IMR-90 (cell line): ENCODE measurements at regions not wholly inside any gene's neighbourhood (a gene's known extent, or its start where the extent isn't known, plus 50 kb on each side); places are given as distances from the start of the nearest gene placed in this dataset.

Experiments
- ATAC-seq: fragments of 200-7000 bp; cut with Tn5 transposase; 2 replicates; pipeline ENCODE4 v1.9.1; 2020; ENCODE audit warnings: low read depth, mild to moderate bottlenecking, moderate library complexity
- BruUV-seq: library from RNA; stranded (reverse); fragments of 400-500 nt; replicated peaks from 2 replicates; lab custom pipeline; 2021; lab: Mats Ljungman, UMichigan
- CTCF ChIA-PET: fragments of 300-600 bp; formaldehyde crosslinking; extraction: SDS; loops from one replicate; lab custom pipeline; 2021; ENCODE audit warnings: antibody characterized with exemption; lab: Yijun Ruan, JAX
- POLR2A ChIA-PET: fragments of 300-600 bp; sonication (Branson Sonifier 250); formaldehyde crosslinking; loops from one replicate; lab custom pipeline; 2022; ENCODE audit warnings: antibody characterized with exemption; ENCODE audit not compliant: unreplicated experiment; lab: Charles Lee
- DNase-seq: peaks from one replicate; pipeline ENCODE4 v3.0.0; 2013
- H2AFZ ChIP-seq: replicated peaks from 2 replicates; pipeline ENCODE3; 2013; ENCODE audit warnings: low read length, mild to moderate bottlenecking; ENCODE audit not compliant: poor library complexity
- H2AK5ac ChIP-seq: 2 replicates; pipeline ENCODE4 v1.6.1; 2013; ENCODE audit warnings: low read depth, low read length, inconsistent platforms
- H2AK9ac ChIP-seq: replicated peaks from 2 replicates; pipeline ENCODE3; 2013; ENCODE audit warnings: mild to moderate bottlenecking, low read depth, low read length, moderate library complexity; ENCODE audit not compliant: poor library complexity
- H2BK120ac ChIP-seq: 2 replicates; pipeline ENCODE4 v1.6.1; 2013; ENCODE audit warnings: low read depth, low read length, inconsistent platforms
- H2BK15ac ChIP-seq: 3 replicates; pipeline ENCODE4 v1.6.1; 2013; ENCODE audit warnings: low read depth, low read length, inconsistent platforms
- H2BK20ac ChIP-seq: 2 replicates; pipeline ENCODE4 v1.6.1; 2013; ENCODE audit warnings: low read depth, mild to moderate bottlenecking, inconsistent platforms, low read length, moderate library complexity
- H2BK5ac ChIP-seq: 2 replicates; pipeline ENCODE4 v1.6.1; 2013; ENCODE audit warnings: mild to moderate bottlenecking, low read depth, low read length, inconsistent platforms; ENCODE audit not compliant: poor library complexity, severe bottlenecking
- H3K14ac ChIP-seq: replicated peaks from 2 replicates; pipeline ENCODE4 v1.6.1; 2013; ENCODE audit warnings: low read depth, low read length, inconsistent platforms
- H3K18ac ChIP-seq: 2 replicates; pipeline ENCODE4 v1.6.1; 2013; ENCODE audit warnings: low read depth, low read length, control low read depth
- H3K23ac ChIP-seq: 2 replicates; pipeline ENCODE4 v1.6.1; 2013; ENCODE audit warnings: low read depth, low read length, inconsistent platforms
- H3K27ac ChIP-seq: 2 replicates; pipeline ENCODE4 v1.5.1; 2013; ENCODE audit warnings: mild to moderate bottlenecking, control low read depth, low read length; ENCODE audit not compliant: insufficient read depth
- H3K27me3 ChIP-seq: 2 replicates; pipeline ENCODE4 v1.6.1; 2013; ENCODE audit warnings: low read length; ENCODE audit not compliant: control insufficient read depth, insufficient read depth
- H3K36me3 ChIP-seq: 2 replicates; pipeline ENCODE4 v1.6.1; 2013; ENCODE audit warnings: low read length, mixed read lengths; ENCODE audit not compliant: control insufficient read depth, insufficient read depth
- H3K4ac ChIP-seq: 2 replicates; pipeline ENCODE4 v1.6.1; 2013; ENCODE audit warnings: low read depth, low read length, inconsistent platforms
- H3K4me1 ChIP-seq: 2 replicates; pipeline ENCODE4 v1.6.1; 2013; ENCODE audit warnings: low read length, mixed read lengths; ENCODE audit not compliant: control insufficient read depth, insufficient read depth
- H3K4me2 ChIP-seq: 2 replicates; pipeline ENCODE4 v1.6.1; 2013; ENCODE audit warnings: low read depth, mild to moderate bottlenecking, control low read depth, low read length, moderate library complexity
- H3K4me3 ChIP-seq: 2 replicates; pipeline ENCODE4 v1.5.1; 2013; ENCODE audit warnings: low read depth, mild to moderate bottlenecking, control low read depth, low read length, moderate library complexity; ENCODE audit not compliant: insufficient read depth
- H3K56ac ChIP-seq: 2 replicates; pipeline ENCODE4 v1.6.1; 2013; ENCODE audit warnings: low read length, inconsistent platforms; ENCODE audit not compliant: insufficient read depth; ENCODE audit errors: extremely low read depth
- H3K79me1 ChIP-seq, 2 experiments: 2 replicates each; pipeline ENCODE4 v1.6.1; 2013; ENCODE audit warnings: low read length in 2 of 2, inconsistent platforms in 1 of 2, low read depth in 1 of 2
- H3K9ac ChIP-seq: 2 replicates; pipeline ENCODE4 v1.6.1; 2013; ENCODE audit warnings: low read depth, low read length, control low read depth
- H3K9me1 ChIP-seq: 2 replicates; pipeline ENCODE4 v1.6.1; 2013; ENCODE audit warnings: low read length, inconsistent platforms; ENCODE audit not compliant: insufficient read depth
- H3K9me3 ChIP-seq: 2 replicates; pipeline ENCODE4 v1.6.1; 2013; ENCODE audit warnings: low read length; ENCODE audit not compliant: control insufficient read depth, insufficient read depth
- H4K20me1 ChIP-seq: 2 replicates; pipeline ENCODE4 v1.6.1; 2013; ENCODE audit warnings: low read length, inconsistent platforms; ENCODE audit not compliant: insufficient read depth
- H4K5ac ChIP-seq: 2 replicates; pipeline ENCODE4 v1.6.1; 2013; ENCODE audit warnings: mild to moderate bottlenecking, low read depth, low read length, control low read depth
- H4K8ac ChIP-seq, 2 experiments: 2 replicates each; pipeline ENCODE4 v1.6.1; 2013; ENCODE audit warnings: low read depth in 2 of 2, low read length in 2 of 2, control low read depth in 1 of 2, inconsistent platforms in 1 of 2
- H4K91ac ChIP-seq: 2 replicates; pipeline ENCODE4 v1.6.1; 2013; ENCODE audit warnings: low read depth, low read length, inconsistent platforms; ENCODE audit not compliant: insufficient read depth
- BHLHE40 ChIP-seq: fragments of 150-350 bp; IDR thresholded peaks from 2 replicates; pipeline ENCODE4 v1.6.1; 2016; ENCODE audit warnings: mild to moderate bottlenecking, low read depth, low read length
- CEBPB ChIP-seq: IDR thresholded peaks from 2 replicates; pipeline ENCODE4 v1.6.1; 2012; ENCODE audit warnings: low read depth, low read length, improper control_type of control experiment
- CTCF ChIP-seq: conservative IDR thresholded peaks from 2 replicates; pipeline ENCODE4 v1.5.1; 2012; ENCODE audit warnings: mild to moderate bottlenecking, low read depth, low read length, improper control_type of control experiment
- ELK1 ChIP-seq: fragments of 150-350 bp; IDR thresholded peaks from 2 replicates; pipeline ENCODE4 v1.6.1; 2016; ENCODE audit warnings: low read depth, mild to moderate bottlenecking, low read length, moderate library complexity, borderline replicate concordance
- MAFK ChIP-seq: IDR thresholded peaks from 2 replicates; pipeline ENCODE4 v1.6.1; 2012; ENCODE audit warnings: low read depth, low read length, improper control_type of control experiment
- MAZ ChIP-seq: IDR thresholded peaks from 2 replicates; pipeline ENCODE4 v1.6.1; 2012; ENCODE audit warnings: low read depth, mild to moderate bottlenecking, low read length, improper control_type of control experiment, moderate library complexity, borderline replicate concordance
- POLR2A ChIP-seq: IDR thresholded peaks from 2 replicates; pipeline ENCODE4 v1.6.1; 2012; ENCODE audit warnings: mild to moderate bottlenecking, low read depth, low read length
- WGBS, 2 experiments: methylation state at CpG; one replicate each; pipeline versions ENCODE4 v1.1.5 to v1.1.7; 2013; ENCODE audit warnings: missing lambda C conversion rate in 2 of 2; ENCODE audit not compliant: insufficient read length in 1 of 2; ENCODE audit errors: extremely low coverage in 2 of 2; 5-methylcytosine and 5-hydroxymethylcytosine counted together
- dilution Hi-C: fragments of 300-500 bp; cut with HindIII; formaldehyde crosslinking; loops from one replicate; pipeline ENCODE4 v1.14.3; 2018; ENCODE audit warnings: low sequenced_read_pairs; ENCODE audit not compliant: unreplicated experiment
- in situ Hi-C: fragments of 300-500 bp; cut with MboI; formaldehyde crosslinking; loops from 3 replicates; pipeline ENCODE4 v1.14.3; 2019; ENCODE audit warnings: low sequenced_read_pairs, inconsistent platforms, mixed read lengths
- intact Hi-C: fragments of 100-400 bp; cut with micrococcal nuclease; formaldehyde crosslinking; loops from 2 replicates; pipeline ENCODE4 v1.10.0; 2022
- TF ChIP-seq, protein P1 (sequence below): fragments of 150-350 bp; IDR thresholded peaks from 2 replicates; pipeline ENCODE4 v1.6.1; 2017; ENCODE audit warnings: mild to moderate bottlenecking, antibody characterized with exemption, low read length, low read depth

- ATAC-seq: no peak
- Histone ChIP-seq H3K56ac (no peak overlapping the region), H3K27ac (no peak overlapping the region), H3K9me3 (no peaks in the 10 kb centered on the region), H3K23ac (no peak overlapping the region), H3K4me3 (no peak overlapping the region), H3K14ac (no peak overlapping the region), H3K4me2 (no peak overlapping the region), H3K9me1 (no peaks in the 10 kb centered on the region), H3K36me3 (no peaks in the 10 kb centered on the region), H4K8ac (no peak overlapping the region), H2BK5ac (no peak overlapping the region), H2AFZ (no peak overlapping the region), H3K27me3 (no peaks in the 10 kb centered on the region; the same call in 1 of the 2 replicates), H2BK20ac (no peak overlapping the region), H2AK5ac (no peak overlapping the region), H4K5ac (no peak overlapping the region), H3K79me1 (no peaks in the 10 kb centered on the region), H2AK9ac (no peak overlapping the region), H3K4me1 (no peaks in the 10 kb centered on the region), H3K18ac (no peak overlapping the region), H2BK120ac (no peak overlapping the region), H4K20me1 (no peaks in the 10 kb centered on the region), H3K4ac (no peak overlapping the region), H2BK15ac (no peak overlapping the region), H4K91ac (no peak overlapping the region), H3K9ac (no peak overlapping the region)
- dilution Hi-C loops (no loop called here), in situ Hi-C loops (no loop called here), intact Hi-C loops (no loop called here)
- WGBS, 2 experiments: no CpG with 5 or more reads among the region's 1 CpG
- ChIA-PET CTCF (no interaction called here), POLR2A (no interaction called here)
- no peak for DNase-seq
- no TSS peak for BruUV-seq
- TF ChIP-seq MAZ (no peak), ELK1 (no peak), BHLHE40 (no peak), CTCF (no peak), CEBPB (no peak), POLR2A (no peak), MAFK (no peak)
- TF ChIP-seq, protein P1, sequence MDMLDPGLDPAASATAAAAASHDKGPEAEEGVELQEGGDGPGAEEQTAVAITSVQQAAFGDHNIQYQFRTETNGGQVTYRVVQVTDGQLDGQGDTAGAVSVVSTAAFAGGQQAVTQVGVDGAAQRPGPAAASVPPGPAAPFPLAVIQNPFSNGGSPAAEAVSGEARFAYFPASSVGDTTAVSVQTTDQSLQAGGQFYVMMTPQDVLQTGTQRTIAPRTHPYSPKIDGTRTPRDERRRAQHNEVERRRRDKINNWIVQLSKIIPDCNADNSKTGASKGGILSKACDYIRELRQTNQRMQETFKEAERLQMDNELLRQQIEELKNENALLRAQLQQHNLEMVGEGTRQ: no peak
Measured at GRCh38 chr14:36009643-36010042, 166.9 kb downstream of the PTCSC3 start.
